CD4-positive, alpha-beta T cell treated with Interleukin-17A for 1 hour (primary cell): ENCODE measurements at regions not wholly inside any gene's neighbourhood (a gene's known extent, or its start where the extent isn't known, plus 50 kb on each side); places are given as distances from the start of the nearest gene placed in this dataset.
"Not testable (repeated sequence)": the region's sequence is repeated elsewhere in the genome, so short reads cannot be mapped to it uniquely, and the experiment has no call there.

Source experiments
- DNase-seq: peaks from one replicate; pipeline ENCODE4 v3.0.0-alpha.2; 2020

DNA sequence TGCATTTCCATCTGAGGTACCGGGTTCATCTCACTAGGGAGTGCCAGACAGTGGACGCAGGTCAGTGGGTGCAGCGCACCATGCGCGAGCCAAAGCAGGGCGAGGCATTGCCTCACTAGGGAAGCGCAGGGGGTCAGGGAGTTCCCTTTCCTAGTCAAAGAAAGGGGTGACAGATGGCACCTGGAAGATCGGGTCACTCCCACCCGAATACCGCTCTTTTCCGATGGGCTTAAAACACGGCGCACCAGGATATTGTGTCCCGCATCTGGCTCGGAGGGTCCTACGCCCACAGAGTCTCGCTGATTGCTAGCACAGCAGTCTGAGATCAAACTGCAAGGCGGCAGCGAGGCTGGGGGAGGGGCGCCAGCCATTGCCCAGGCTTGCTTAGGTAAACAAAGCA lies 1157.1 kb downstream of the NAALADL2 start:
- not testable (repeated sequence) for DNase-seq

DNA sequence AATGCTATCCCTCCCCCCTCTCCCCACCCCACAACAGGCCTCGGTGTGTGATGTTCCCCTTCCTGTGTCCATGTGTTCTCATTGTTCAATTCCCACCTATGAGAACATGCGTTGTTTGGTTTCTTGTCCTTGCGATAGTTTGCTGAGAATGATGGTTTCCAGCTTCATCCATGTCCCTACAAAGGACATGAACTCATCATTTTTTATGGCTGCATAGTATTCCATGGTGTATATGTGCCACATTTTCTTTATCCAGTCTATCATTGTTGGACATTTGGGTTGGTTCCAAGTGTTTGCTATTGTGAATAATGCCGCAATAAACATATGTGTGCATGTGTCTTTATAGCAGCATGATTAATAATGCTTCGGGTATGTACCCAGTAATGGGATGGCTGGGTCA lies 1156.1 kb downstream of the NAALADL2 start:
- DNase-seq = not testable (repeated sequence)

DNA sequence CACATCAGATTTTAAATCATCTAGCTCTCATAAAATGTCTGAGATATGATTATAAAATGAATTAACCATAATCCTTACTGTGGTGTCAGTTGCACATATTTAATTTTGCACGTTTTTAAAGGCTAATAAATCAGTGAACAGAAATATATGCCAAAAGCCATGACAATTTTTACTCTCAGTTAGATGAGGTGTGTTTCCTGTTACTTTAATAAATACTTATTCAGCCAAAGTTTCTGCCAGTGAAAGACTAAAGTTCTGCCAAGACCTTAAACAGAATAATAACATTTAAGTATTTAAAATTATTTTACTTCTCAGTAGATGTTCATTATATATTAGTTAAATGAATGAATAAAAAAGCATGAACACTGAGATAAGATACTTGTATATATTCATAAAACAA lies 1150.1 kb downstream of the NAALADL2 start:
- DNase-seq = no peak

DNA sequence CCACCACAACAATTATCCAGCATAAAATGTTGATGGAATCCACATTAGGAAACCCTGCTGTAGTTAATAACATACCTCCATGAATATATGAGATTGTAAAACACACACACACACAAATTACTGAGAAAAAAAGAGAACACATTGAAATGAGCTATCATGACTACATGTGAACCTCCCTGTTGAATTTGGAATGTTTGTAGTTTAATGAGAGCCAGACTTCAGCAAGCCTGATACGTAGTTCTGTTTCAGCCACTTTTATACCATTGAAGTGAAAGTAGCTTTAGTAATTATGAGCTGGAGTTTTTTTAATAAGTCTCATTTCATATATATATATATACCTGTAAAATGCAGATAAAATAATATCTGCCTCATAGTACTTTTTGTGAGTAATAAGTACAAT lies 1146.4 kb downstream of the NAALADL2 start:
- no peak for DNase-seq

DNA sequence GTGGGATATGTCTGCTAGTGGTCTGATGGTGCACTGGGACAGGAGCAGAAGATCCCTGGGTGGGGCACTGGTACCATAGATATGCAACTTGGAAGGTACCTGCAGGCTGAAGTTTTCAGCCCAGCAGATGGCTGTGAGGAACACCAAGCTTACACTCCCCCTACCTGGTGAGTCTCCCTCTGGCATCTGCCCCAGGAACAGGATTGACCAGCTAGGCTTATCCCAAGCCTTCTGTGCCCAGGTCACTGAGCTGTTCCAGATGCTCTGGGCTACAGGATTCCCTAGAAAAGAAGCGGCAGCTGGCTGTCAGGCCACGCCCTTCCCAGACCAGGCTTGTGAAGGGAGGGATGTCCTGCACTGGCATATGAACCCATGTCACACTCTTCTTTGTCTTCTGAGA lies 1130.0 kb downstream of the NAALADL2 start:
- no peak for DNase-seq

DNA sequence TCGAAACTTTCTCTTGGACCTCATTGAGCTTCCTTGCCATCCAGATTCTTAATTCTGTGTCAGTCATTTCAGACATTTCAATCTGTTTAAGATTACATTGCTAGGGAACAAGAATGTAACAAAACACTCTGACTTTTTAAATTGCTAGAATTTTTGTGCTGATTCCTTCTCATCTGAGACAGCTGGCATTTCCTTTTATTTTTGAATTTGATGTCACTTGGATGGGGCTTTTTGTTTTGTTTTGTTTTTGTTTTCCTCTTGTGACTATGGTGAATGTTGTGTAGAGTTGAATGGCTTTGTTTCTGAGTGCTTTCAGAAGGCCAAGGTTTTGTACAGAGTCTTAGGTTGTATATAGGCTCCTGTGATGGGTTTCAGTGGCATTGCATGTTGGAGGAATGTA lies 1129.3 kb downstream of the NAALADL2 start:
- no peak for DNase-seq

DNA sequence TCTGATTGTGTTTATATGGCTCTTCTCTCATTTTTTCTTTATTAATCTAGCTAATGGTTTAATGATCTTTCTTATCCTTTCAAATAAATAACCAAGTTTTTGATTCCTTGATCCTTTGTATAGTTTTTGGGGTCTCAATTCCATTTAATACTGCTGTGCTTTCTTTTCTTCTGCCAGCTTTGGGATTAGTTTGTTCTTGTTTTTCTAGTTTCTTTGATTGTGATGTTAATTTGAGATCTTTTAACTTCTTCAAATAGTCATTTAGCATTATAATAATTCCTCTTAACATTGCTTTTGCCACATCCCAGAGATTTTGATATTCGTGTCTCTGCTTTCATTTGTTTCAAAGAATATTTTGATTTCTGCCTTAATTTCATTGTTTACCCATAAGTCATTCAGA lies 1126.6 kb downstream of the NAALADL2 start:
- DNase-seq = no peak

DNA sequence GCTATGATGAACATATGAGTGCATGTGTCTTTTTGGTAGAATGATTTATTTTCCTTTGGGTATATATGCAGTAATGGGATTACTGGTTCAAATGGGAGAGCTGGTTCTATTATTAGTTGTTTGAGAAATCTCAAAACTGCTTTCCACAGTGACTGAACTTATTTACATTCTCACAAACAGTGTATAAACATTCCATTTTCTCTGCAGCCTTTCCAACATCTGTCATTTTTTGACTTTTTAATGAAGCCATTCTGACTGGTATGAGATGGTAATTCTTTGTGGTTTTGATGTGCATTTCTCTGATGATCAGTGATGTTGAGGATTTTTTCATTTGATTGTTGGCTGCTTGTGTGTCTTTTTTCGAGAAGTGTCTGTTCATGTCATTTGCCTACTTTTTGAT lies 1124.2 kb downstream of the NAALADL2 start:
- DNase-seq = no peak

DNA sequence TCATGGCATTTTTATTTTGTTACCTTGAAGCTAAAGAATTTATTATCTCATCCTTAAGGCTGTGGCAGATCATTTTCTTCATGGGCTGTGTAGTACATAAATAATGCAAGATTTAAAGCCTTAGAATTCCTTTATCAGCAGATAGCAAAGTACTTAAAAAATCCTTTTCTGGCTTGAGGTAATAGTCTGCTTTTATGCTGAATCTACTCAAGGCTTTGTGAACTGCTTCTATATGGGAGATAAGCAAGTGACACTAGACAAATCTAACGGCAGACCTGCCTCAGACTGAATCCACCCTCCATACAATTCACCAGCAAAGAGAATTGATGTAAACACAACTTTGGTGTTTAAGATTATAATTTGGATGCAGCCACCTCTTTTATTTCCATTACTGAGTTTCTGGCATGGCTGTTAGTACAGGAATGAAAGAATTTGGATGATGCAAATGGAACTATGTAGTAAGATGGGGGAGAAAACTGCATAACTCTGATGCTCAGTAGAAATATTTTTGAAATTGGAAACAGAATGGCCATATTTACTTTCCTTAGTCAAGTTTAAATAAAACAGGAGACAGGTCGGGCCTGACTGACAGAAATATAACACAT lies 1121.5 kb downstream of the NAALADL2 start:
- DNase-seq = no peak

DNA sequence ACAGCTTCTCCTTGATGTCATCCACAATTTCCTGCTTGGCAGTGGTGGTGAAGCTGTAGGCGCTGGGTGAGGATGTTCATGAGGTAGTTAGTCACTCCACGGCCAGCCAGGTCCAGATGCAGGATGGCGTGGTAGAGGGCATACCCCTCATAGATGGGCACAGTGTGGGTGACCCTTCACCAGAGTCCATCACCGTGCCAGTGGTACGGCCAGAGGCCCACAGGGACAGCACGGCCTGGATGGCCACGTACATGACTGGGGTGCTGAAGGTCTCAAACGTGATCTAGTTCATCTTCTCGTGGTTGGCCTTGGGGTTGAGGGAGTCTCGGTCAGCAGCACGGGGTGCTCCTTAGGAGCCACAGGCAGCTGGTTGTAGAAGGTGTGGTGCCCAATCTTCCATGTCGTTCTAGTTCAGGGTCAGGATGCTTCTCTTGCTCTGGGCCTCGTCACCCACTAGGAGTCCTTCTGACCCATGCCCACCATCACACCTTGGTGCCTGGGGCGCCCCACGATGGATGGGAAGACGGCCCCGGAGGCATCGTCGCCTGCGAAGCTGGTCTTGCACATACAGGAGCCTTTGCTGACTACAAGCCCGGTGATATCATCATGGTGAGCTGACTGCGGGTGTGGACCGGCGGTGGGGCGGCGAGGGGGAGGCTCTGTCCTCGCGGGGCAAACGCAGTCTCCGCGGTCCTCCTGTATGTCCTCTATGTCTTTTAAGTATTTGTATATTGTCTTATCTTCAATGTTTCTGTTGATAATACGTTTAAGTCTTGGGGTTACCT lies 1119.0 kb downstream of the NAALADL2 start:
- no peak for DNase-seq

DNA sequence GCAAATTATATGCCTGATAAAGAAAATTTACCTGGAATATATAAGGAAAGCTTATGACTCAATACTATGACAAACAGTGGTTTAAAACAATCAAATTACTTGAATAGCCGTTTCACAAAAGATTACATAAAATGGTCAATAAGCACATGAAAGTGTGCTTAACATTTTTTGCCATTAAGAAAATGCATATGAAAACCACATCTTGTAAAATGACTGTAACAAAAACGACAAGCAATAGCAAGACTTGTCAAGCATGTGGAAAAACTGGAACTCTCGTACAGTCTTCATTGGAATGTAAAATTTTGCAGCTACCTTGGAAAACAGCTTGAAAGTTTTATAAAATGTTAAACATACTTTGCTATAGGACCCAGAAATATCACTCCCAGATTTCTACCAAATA lies 1110.3 kb downstream of the NAALADL2 start:
- no peak for DNase-seq

DNA sequence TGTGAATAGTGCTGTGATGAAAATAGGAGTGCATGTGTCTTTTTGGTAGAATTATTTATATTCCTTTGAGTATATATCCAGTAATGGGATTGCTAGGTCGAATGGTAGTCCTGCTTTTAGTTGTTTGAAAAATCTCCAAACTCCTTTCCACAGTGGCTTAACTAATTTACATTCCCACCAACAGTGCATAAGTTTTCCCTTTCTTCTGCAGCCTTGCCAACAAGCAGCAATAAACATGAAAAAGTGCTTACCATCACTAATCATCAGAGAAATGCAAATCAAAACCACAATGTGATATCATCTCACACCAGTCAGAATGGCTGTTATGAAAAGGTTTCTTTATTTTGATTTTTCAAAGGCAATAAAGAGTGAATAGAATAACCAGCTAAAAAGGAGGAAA lies 1105.9 kb downstream of the NAALADL2 start:
- no peak for DNase-seq

DNA sequence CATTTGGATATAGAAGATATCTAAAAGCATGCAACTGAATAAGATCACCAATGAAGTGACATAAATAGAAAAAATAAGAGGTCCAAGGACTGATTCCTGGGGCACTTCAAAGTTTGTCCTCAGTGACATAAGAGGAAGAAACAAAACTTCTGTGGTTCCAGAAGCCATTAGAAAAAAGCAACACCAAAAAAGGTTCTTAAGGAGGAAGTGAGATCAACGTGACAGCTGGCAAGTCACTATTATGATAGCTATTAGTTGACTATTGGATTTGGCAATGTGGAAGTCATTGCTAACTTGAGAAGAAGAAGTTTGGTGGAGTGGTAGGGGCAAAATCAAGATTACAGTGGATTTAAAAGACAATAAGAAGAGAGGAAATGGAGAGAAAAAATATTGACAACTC lies 1098.3 kb downstream of the NAALADL2 start:
- DNase-seq = no peak

DNA sequence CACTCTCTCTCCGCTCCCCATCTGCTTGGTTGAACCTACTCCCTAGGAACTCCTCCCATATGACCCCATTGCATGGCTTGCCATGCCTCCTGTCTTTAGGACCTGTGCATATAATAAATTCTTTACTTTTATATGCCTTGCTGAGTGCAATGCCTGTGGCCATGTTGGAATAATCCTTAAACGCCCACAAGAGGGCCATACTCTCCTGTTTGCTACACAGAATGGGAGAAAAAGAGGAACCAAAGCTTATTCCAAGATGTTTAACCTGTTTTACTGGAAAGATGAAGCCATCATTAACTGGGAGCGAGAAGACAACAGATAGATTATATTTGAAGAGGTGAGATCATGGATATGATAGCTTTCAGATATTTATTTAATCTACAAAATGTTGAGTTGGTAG lies 1097.8 kb downstream of the NAALADL2 start:
- no peak for DNase-seq

DNA sequence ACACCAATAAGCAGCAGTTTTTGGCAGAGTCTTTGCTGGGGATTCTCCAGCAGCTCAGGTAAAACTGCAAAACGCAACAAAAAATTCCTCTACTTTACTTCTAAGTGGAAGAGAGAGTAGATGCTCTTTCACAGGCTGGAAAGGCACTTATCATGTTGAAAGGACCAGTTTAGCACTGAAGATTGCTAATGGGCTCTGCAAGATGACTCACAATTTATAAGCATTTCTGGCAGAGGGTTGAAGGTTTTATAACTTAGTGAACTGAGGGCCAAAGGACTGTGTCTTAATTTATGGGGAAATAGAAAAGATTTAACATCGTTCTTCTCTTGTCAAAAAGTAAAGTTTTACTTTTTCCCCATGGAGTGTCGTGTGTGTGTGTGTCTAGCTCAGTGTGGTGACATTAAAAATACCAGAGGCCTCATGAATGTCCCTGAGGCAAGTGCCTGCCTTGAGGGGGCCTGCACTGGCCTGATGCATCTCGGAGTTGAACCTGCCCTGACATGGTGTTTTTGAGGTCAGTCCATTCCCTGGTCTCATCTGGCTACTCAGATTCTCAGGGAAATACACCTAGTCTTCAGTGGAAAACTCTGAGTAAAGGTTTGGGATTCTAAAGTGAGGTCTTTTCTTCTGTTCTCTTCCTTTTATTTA lies 1092.0 kb downstream of the NAALADL2 start:
- no peak for DNase-seq

DNA sequence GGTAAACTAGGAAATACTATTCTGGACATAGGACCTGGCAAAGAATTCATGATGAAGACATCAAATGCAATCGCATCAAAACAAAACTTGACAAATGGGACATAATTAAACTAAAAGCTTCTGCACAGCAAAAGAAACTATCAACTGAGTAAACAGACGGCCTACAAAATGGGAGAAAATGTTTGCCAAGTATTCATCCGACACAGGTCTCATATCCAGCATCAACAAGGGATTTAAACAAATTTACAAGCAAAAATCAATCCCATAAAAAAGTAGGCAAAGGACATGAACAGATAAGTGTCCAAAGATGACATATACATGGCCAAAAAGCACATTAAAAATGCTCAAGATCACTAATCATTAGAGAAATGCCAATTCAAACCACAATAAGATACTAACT lies 1088.9 kb downstream of the NAALADL2 start:
- no peak for DNase-seq

DNA sequence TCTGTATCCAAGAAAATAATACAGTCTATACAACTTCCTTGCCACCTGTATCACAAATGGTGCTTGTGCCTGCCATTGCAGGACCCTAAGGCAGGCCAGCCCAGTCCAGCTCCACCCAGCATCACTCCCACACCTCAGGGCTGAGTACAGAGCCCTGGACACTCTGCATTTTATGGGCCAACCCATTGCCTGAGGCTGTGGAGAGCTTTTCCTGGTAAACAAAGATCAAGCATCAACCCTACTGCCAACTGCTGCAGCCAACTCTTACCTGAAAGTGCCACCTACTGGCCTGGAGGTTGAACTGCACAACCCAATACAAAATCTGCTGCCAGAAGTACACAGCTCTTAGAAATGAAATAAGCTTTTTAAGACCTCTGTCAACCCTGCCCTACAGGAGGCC lies 1082.2 kb downstream of the NAALADL2 start:
- no peak for DNase-seq

DNA sequence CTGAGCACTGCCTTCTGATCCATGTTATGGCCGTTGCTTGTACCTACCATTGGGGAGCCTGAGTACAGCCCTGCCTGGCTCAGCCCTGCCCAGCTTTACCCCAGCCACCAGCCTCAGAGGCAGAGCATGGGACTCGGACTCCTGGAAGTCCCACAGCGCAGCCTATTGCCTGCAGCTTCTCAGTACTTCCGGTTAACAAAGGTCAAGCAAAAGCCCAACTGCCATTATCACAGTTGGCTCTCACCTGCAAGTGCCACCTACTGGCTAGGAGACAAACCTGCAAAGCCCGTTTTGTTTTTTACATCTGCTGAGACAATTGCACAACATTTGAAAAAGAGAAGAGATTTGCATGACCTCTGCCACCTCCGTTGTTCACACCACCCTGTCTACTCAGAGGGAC lies 1081.7 kb downstream of the NAALADL2 start:
- DNase-seq = no peak

DNA sequence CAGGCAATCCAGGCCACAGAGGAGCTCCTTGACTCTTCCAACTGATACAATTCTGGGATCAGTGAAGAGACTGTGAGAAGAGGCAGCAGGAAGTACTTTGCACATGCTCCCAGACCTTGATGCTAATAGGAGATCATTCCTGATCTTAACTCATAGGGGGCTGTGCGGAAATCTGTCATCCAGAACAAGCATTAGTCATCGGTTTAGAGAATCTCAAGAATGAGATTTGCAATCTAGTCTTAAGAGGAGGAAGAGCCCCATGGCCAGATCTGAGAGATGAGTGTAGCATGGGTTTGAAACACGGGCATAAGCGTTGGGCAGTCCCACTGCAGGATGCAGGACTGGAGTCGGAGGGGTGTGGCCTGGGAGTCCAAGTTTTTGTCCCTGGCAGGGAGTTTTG lies 1081.1 kb downstream of the NAALADL2 start:
- no peak for DNase-seq

DNA sequence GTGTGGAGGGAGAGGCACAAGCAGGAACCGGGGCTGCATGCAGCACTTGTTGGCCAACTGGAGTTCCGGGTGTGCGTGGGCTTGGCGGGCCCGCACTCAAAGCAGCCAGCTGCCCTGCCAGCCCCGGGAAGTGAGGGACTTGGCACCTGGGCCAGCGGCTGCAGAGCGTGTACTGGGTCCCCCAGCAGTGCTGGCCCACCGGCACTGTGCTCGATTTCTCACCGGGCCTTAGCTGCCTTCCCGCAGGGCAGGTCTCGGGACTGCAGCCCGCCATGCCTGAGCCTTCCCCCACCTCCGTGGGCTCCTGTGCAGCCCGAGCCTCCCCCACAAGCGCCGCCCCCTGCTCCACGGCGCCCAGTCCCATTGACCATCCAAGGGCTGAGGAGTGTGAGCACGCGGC lies 1078.2 kb downstream of the NAALADL2 start:
- DNase-seq = not testable (repeated sequence)

DNA sequence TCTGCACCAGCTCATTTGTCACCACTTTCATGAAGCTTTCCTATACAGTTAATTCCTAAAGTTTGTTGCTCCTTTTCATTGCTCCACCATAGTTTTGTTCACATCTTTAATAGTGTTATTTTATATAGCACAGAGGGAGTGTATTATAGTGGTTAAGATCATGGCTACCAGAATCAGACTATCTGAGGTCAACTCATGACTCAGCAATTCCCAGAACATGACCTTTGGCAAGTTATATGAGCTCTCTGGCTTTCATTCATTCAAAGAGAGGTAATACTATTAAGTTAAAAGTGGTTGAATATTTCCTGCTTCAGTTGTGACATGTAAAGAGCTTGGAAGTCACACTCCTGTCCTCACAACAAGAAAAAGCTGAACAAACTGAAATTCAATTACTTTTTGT lies 1073.5 kb downstream of the NAALADL2 start:
- DNase-seq = no peak

DNA sequence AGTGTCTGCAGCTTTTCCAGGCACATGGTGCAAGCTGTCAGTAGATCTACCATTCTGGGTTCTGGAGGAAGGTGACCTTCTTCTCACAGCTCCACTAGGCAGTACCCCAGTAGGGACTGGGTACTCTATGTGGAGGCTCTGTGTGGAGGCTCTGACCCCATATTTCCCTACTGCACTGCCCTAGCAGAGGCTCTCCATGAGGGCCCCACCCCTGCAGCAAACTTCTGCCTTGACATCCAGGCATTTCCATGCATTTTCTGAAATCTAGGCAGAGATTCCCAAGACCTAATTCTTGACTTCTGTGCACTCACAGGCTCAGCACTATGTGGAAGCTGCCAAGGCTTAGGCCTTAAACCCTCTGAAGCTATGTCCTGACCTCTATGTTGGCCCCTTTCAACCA lies 1060.0 kb downstream of the NAALADL2 start:
- no peak for DNase-seq

DNA sequence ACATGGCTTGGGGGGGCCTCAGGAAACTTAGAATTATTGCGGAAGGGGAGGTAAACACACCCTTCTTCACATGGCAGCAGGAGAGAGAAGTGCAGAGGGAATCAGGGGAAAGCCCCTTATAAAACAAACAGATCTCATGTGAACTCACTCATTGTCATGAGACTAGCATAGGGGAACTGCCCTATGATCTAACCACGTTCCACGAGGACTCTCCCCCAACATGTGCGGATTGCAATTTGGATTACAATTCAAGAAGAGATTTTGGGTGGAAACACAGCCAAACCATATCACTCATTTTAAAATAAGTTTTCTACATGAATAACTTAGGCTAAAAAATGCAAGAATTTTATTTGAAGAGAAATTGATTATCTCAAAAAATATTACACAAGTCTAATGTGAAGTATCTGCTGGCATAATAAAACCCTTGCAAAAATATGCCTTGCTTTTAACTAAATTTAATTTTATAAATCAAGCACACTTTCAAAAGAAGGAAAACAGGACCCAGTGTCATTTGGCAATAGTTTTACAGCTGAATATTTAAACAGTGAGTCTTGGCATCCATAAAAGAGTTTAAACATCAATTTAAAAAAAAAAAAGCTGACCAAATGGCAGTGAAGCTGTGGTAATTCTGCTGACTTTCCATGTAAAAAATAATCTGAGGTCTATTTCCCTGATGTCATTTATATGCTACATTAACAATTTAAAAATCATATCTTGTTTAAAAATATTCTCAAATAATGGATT lies 1057.2 kb downstream of the NAALADL2 start:
- DNase-seq = no peak

DNA sequence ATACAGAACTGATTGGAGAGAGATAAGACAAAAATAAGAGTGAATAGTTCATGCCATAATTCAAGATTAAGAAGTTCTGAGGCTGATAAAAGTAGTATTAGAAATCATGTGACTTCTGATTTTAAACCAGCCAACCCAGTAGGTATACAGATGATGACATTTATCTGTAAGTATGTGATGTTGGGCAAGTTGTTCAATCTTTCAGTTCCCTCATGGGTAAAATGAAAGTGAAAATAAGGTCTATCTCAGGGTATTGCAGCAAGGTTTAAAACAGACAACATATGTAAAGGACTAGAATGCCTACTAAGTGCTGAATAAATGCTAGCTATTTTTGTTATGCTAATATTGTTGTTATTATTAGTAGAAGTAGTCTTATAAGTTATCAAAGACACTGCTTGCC lies 1055.7 kb downstream of the NAALADL2 start:
- DNase-seq = no peak
